ENCODE measurements at regions not wholly inside any gene's neighbourhood (a gene's known extent, or its start where the extent isn't known, plus 50 kb on each side); places are given as distances from the start of the nearest gene placed in this dataset.

DNA sequence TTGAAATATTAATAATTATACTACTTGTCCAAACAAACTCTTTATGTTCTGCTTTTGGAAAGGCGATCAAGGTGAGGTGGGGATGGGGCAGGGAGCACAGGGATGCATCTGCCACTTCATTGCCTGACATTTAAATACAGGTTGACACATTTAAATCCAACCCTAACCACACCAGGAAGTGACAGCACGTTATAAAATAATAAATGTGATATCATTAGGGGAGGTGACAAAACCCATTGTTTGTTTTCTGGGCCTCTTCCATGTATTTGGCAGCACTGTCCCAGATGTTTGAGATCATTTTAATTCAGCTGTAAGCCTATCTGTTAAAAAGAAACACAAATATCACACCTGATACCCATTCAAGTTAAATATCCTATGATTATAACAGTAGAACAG lies 342.4 kb upstream of the ARID1B start:
- no peak for TF ChIP-seq RAD21 (IDR thresholded peaks at IDR 0.05; ENCODE audit: low read length)
- no peak for TF ChIP-seq POLR2A (IDR thresholded peaks at IDR 0.05; ENCODE audit: low read depth, low read length)
- TF ChIP-seq, protein P1, sequence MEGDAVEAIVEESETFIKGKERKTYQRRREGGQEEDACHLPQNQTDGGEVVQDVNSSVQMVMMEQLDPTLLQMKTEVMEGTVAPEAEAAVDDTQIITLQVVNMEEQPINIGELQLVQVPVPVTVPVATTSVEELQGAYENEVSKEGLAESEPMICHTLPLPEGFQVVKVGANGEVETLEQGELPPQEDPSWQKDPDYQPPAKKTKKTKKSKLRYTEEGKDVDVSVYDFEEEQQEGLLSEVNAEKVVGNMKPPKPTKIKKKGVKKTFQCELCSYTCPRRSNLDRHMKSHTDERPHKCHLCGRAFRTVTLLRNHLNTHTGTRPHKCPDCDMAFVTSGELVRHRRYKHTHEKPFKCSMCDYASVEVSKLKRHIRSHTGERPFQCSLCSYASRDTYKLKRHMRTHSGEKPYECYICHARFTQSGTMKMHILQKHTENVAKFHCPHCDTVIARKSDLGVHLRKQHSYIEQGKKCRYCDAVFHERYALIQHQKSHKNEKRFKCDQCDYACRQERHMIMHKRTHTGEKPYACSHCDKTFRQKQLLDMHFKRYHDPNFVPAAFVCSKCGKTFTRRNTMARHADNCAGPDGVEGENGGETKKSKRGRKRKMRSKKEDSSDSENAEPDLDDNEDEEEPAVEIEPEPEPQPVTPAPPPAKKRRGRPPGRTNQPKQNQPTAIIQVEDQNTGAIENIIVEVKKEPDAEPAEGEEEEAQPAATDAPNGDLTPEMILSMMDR (conservative IDR thresholded peaks at IDR 0.05; ENCODE audit: low read depth, low read length), result no peak
- TF ChIP-seq FOS (IDR thresholded peaks at IDR 0.05; ENCODE audit: low read depth, low read length), result no peak
- TF ChIP-seq, protein P2, sequence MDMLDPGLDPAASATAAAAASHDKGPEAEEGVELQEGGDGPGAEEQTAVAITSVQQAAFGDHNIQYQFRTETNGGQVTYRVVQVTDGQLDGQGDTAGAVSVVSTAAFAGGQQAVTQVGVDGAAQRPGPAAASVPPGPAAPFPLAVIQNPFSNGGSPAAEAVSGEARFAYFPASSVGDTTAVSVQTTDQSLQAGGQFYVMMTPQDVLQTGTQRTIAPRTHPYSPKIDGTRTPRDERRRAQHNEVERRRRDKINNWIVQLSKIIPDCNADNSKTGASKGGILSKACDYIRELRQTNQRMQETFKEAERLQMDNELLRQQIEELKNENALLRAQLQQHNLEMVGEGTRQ (IDR thresholded peaks at IDR 0.05; ENCODE audit: low read depth, low read length), result no peak
- TF ChIP-seq RFX5 (IDR thresholded peaks at IDR 0.05; ENCODE audit: low read depth, low read length), result no peak
